DMS114 treated with DMSO at 0.1 percent for 48 hours (cell line): ENCODE measurements at regions not wholly inside any gene's neighbourhood (a gene's known extent, or its start where the extent isn't known, plus 50 kb on each side); places are given as distances from the start of the nearest gene placed in this dataset.

Experiments used
- DNase-seq: peaks from one replicate; lab custom pipeline; 2025; ENCODE audit not compliant: unreplicated experiment; lab: John Stamatoyannopoulos, UW

GRCh38 chr18:73742957-73743356 is 404.7 kb downstream of the FBXO15 start:
- no peak for DNase-seq

GRCh38 chr18:73741946-73742345 is 405.7 kb downstream of the FBXO15 start:
- DNase-seq, result no peak

- DNase-seq, result no peak
Measured at GRCh38 chr18:73739098-73739497, 408.5 kb downstream of the FBXO15 start.

GRCh38 chr18:73737990-73738389 is 409.6 kb downstream of the FBXO15 start:
- DNase-seq, result no peak

- DNase-seq, result no peak
Measured at GRCh38 chr18:73735836-73736235, 411.8 kb downstream of the FBXO15 start.

GRCh38 chr18:73733806-73734314 is 413.8 kb downstream of the FBXO15 start:
- no peak for DNase-seq

- no peak for DNase-seq
Measured at GRCh38 chr18:73733376-73733775, 414.3 kb downstream of the FBXO15 start.

- no peak for DNase-seq
Measured at GRCh38 chr18:73728657-73729056, 419.0 kb downstream of the FBXO15 start.

- no peak for DNase-seq
Measured at GRCh38 chr18:73724958-73725357, 422.7 kb downstream of the FBXO15 start.

- DNase-seq, result no peak
Measured at GRCh38 chr18:73719611-73720010, 428.0 kb downstream of the FBXO15 start.

- no peak for DNase-seq
Measured at GRCh38 chr18:73717570-73717969, 430.1 kb downstream of the FBXO15 start.

- DNase-seq, result no peak
Measured at GRCh38 chr18:73715210-73715670, 432.4 kb downstream of the FBXO15 start.

GRCh38 chr18:73714466-73714865 is 433.2 kb downstream of the FBXO15 start:
- DNase-seq, result no peak

- DNase-seq, result no peak
Measured at GRCh38 chr18:73711256-73711655, 436.4 kb downstream of the FBXO15 start.

GRCh38 chr18:73708591-73708990 is 439.0 kb downstream of the FBXO15 start:
- DNase-seq, result no peak

GRCh38 chr18:73707035-73707434 is 440.6 kb downstream of the FBXO15 start:
- no peak for DNase-seq

GRCh38 chr18:73697353-73697752 is 450.3 kb downstream of the FBXO15 start:
- DNase-seq, result no peak

- DNase-seq, result no peak
Measured at GRCh38 chr18:73696698-73697097, 450.9 kb downstream of the FBXO15 start.

GRCh38 chr18:73696171-73696570 is 451.5 kb downstream of the FBXO15 start:
- no peak for DNase-seq

- no peak for DNase-seq
Measured at GRCh38 chr18:73693091-73693490, 454.5 kb downstream of the FBXO15 start.

- DNase-seq, result no peak
Measured at GRCh38 chr18:73691624-73692023, 456.0 kb downstream of the FBXO15 start.

- no peak for DNase-seq
Measured at GRCh38 chr18:73691118-73691517, 456.5 kb downstream of the FBXO15 start.

- DNase-seq, result no peak
Measured at GRCh38 chr18:73690222-73690621, 457.4 kb downstream of the FBXO15 start.
